ENCODE measurements at regions not wholly inside any gene's neighbourhood (a gene's known extent, or its start where the extent isn't known, plus 50 kb on each side); places are given as distances from the start of the nearest gene placed in this dataset.

DNA sequence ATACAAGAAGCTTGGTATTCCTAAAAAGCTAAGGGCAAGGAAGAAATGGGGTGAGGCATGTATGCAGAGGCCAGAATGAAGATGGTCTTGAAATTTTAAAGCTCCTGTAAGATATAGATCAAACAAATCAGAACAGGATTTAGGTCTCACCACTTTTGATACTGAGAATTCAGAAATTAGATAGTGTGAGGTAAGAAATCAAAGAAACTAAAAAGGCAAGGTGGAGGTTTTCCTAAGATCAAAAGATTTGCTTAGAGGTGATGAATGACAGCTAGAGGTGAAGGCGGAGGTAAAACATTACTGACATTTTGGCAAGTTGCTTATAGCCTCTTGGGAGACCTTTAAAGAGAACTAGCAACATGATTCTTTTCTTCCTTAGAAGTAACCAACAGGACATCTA is 225.2 kb upstream of the SGK1 start:
- FAIRE-seq, result no peak
- dilution Hi-C loops (cut with MboI; ENCODE audit: extremely low pct_ligation_motif_present, low sequenced_read_pairs), result loop anchor here (25.0 kb wide), 1 partner anchor 106 kb away; no protein-coding TSS in a partner anchor

More for the DNA sequence above, 225.2 kb upstream of the SGK1 start:
- BruUV-seq (replicated peaks), result no TSS peak
- H3K4me3 ChIP-seq (replicated peaks in 1 of 3; ENCODE audit: insufficient read depth in 1 of 3, low read depth in 1 of 3, low read length in 3 of 3), result no peak overlapping the region
- no peak overlapping the region for H3K27ac ChIP-seq (ENCODE audit: insufficient read depth, low read depth, low read length)
- H3K79me2 ChIP-seq (ENCODE audit: control insufficient read depth, insufficient read depth, low read length), result no peaks in the 10 kb centered on the region
- no peaks in the 10 kb centered on the region for H3K27me3 ChIP-seq (ENCODE audit: control insufficient read depth in 2 of 2, insufficient read depth in 2 of 2, low read length in 2 of 2)
- H3K36me3 ChIP-seq (ENCODE audit: control insufficient read depth in 2 of 2, extremely low read depth in 1 of 2, insufficient read depth in 2 of 2, low read length in 2 of 2), result no peaks in the 10 kb centered on the region
- no peaks in the 10 kb centered on the region for H3K9me3 ChIP-seq (replicated peaks; ENCODE audit: control insufficient read depth, insufficient read depth, low read length)
- intact Hi-C loops (cut with micrococcal nuclease), result no loop called here
- peaks cover 6% of the 10 kb centered on the region for H3K4me1 ChIP-seq (ENCODE audit: control insufficient read depth, extremely low read depth, insufficient read depth, low read length)
- no peaks in the 10 kb centered on the region for H4K20me1 ChIP-seq (replicated peaks; ENCODE audit: control insufficient read depth, extremely low read depth, insufficient read depth, low read length)
- DNase-seq (ENCODE audit: low read depth, low spot score), result no peak
- no peaks in the 10 kb centered on the region for H3K9me1 ChIP-seq (replicated peaks; ENCODE audit: control insufficient read depth, extremely low read depth, insufficient read depth, low read length)
- no peak overlapping the region for H3K4me2 ChIP-seq (ENCODE audit: insufficient read depth, low read length)
- CTCF ChIA-PET, result interaction anchor here (1.4 kb wide), 1 partner anchor 21 kb away, joined by 3 read pairs; no protein-coding TSS in a partner anchor
- POLR2A ChIA-PET, result no interaction called here
- H2AFZ ChIP-seq (ENCODE audit: low read depth, low read length), result no peak overlapping the region
- no peak for TF ChIP-seq GATA2 (IDR thresholded peaks at IDR 0.05; ENCODE audit: insufficient read depth, insufficient read length, low read depth, low read length)
- no peak for TF ChIP-seq POLR2A (IDR thresholded peaks at IDR 0.05; ENCODE audit: low read depth, low read length)
- TF ChIP-seq POLR2AphosphoS5 (IDR thresholded peaks at IDR 0.05; ENCODE audit: insufficient read depth, low read depth, low read length), result no peak
- TF ChIP-seq JUN (IDR thresholded peaks at IDR 0.05; ENCODE audit: borderline replicate concordance, insufficient read depth, insufficient read length, low read depth), result no peak
- TF ChIP-seq FOS (IDR thresholded peaks at IDR 0.05; ENCODE audit: borderline replicate concordance, insufficient read depth, low read length), result no peak
- no peak for TF ChIP-seq CTCF (IDR thresholded peaks at IDR 0.05; ENCODE audit: extremely low read depth in 1 of 2, insufficient read depth in 1 of 2, low read depth in 1 of 2, low read length in 2 of 2)
- TF ChIP-seq EZH2 (IDR thresholded peaks at IDR 0.05; ENCODE audit: borderline replicate concordance, low read depth, low read length, severe bottlenecking), result no peak
- no peak for TF ChIP-seq MYC (IDR thresholded peaks at IDR 0.05; ENCODE audit: low read depth, low read length)
- TF ChIP-seq, protein P1, sequence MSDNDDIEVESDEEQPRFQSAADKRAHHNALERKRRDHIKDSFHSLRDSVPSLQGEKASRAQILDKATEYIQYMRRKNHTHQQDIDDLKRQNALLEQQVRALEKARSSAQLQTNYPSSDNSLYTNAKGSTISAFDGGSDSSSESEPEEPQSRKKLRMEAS (IDR thresholded peaks at IDR 0.05; ENCODE audit: insufficient read depth, insufficient read length), result no peak
- H3K9ac ChIP-seq (replicated peaks; ENCODE audit: extremely low read depth, insufficient read depth, low read length), result no peak overlapping the region

Measured in endothelial cell of umbilical vein (primary cell).